Right atrium auricular region (tissue), 2 donors: ENCODE measurements at regions not wholly inside any gene's neighbourhood (a gene's known extent, or its start where the extent isn't known, plus 50 kb on each side); places are given as distances from the start of the nearest gene placed in this dataset.

Experiments
- DNase-seq: peaks from one replicate; pipeline ENCODE4 v3.0.0-alpha.2; 2019; ENCODE audit warnings: low spot score
- H3K27ac ChIP-seq, 2 donors: fragments of 200-600 bp; sonication (generic); 1 replicate in 1 of 2; 2 replicates in 1 of 2; pipeline ENCODE4 v1.5.1; 2016 to 2019
- H3K27me3 ChIP-seq, 2 donors: fragments of 200-600 bp; sonication (generic); one replicate each; pipeline versions ENCODE4 v1.5.1 to v1.6.0; 2017 to 2019
- H3K36me3 ChIP-seq: fragments of 200-600 bp; sonication (generic); one replicate; pipeline ENCODE4 v1.5.1; 2016
- H3K4me1 ChIP-seq, 2 donors: fragments of 200-600 bp; sonication (generic); one replicate each; pipeline versions ENCODE4 v1.5.1 to v1.6.0; 2017 to 2019
- H3K4me3 ChIP-seq, 2 donors: fragments of 200-600 bp; sonication (generic); 1 replicate in 1 of 2; 2 replicates in 1 of 2; pipeline ENCODE4 v1.5.1; 2017 to 2019; ENCODE audit warnings: mild to moderate bottlenecking in 1 of 2, moderate library complexity in 1 of 2
- H3K9me3 ChIP-seq, 2 donors: fragments of 200-600 bp; sonication (generic); one replicate each; pipeline ENCODE4 v1.5.1; 2019
- TF ChIP-seq, protein P1 (sequence below), 2 donors: fragments of 200-600 bp; sonication (generic); IDR thresholded peaks; one replicate each; pipeline ENCODE4 v1.5.1; 2019; ENCODE audit warnings: antibody characterized with exemption in 2 of 2

DNA sequence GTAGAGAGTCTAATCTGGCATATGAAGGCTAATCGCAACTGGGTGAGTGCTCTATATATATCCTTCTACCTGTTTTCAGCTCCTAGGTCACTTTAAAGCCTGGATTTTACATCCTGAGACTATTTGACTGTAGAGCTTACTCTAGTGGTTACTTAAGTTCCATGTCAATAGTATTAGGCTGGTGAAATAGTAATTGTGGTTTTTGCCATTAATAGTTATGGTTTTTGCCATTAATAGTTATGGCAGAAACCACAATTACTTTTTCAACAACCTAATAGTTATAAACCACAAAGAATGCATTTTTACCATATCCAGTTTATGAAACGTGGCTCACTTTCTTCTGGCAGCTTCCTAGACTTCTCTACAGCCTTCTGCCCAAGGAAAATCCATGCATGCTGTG, 263.1 kb upstream of the KIAA1217 start:
- no peak for DNase-seq
- Histone ChIP-seq H3K4me3 (no peak overlapping the region), H3K27ac (no peak overlapping the region), H3K4me1 (no peaks in the 10 kb centered on the region), H3K9me3 (no peaks in the 10 kb centered on the region), H3K27me3 (no peaks in the 10 kb centered on the region), H3K36me3 (no peaks in the 10 kb centered on the region)
- TF ChIP-seq, protein P1, sequence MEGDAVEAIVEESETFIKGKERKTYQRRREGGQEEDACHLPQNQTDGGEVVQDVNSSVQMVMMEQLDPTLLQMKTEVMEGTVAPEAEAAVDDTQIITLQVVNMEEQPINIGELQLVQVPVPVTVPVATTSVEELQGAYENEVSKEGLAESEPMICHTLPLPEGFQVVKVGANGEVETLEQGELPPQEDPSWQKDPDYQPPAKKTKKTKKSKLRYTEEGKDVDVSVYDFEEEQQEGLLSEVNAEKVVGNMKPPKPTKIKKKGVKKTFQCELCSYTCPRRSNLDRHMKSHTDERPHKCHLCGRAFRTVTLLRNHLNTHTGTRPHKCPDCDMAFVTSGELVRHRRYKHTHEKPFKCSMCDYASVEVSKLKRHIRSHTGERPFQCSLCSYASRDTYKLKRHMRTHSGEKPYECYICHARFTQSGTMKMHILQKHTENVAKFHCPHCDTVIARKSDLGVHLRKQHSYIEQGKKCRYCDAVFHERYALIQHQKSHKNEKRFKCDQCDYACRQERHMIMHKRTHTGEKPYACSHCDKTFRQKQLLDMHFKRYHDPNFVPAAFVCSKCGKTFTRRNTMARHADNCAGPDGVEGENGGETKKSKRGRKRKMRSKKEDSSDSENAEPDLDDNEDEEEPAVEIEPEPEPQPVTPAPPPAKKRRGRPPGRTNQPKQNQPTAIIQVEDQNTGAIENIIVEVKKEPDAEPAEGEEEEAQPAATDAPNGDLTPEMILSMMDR (IDR thresholded peaks at IDR 0.05), result no peak

DNA sequence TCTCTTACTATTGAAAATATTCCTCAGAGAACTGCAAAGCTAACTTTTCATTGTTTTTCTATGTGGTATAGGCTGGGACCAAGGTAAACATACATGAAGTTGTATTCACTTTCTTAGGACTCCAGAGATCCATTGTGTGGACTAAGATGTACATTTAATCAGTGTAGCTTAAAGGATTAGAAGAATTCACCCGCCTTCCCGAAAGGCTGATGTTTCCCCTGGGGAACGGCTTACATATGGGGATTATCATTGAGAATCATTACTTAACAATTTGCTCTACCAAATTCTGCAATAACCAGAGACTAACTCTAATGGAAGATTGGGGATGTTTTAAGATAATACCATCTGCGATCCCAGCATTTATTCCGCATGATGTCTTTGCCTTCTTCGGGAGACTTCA, 257.1 kb upstream of the KIAA1217 start:
- Histone ChIP-seq H3K27me3 (no peaks in the 10 kb centered on the region), H3K27ac (no peak overlapping the region), H3K9me3 (peaks cover 0 to 7% of the 10 kb centered on the region in 2 donors), H3K4me3 (no peak overlapping the region), H3K4me1 (no peaks in the 10 kb centered on the region), H3K36me3 (no peaks in the 10 kb centered on the region)
- no peak for DNase-seq
- TF ChIP-seq, protein P1 (IDR thresholded peaks at IDR 0.05), result no peak

DNA sequence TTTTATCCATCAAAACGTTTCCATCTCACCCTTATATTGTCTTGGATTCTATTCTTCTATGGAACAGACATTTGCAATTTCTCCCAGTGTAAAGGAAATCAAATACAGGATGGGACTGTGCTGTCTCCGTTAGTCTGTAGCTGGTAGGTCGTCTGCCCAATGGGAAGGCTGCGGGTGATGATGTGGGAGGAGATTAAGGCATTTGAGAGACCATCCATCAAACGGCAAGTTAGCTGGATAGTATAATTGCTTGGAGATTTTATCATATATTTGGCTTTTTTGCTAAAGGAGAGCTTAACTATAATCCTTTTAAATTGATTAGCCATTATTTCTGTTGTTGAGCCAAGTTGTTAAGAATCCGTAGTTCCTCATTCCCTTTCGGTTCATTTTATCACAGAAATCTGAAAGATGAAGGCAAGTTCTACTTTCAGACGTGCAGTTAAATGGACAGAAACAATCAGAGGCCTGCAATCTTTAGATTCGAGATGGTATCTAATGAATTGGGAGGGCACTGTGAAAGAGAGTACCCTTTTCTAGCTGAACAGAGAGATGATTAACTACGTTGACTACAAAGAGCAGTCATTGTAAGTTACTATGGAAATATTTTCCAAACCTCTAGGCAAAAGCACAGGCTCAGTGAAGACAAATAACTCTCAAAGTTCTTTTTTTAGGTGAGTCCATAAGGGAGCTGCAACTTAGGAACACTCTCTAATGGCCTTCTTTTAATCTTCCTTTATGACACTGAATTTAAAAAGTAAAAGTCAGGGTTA, 253.3 kb upstream of the KIAA1217 start:
- Histone ChIP-seq H3K27me3 (no peaks in the 10 kb centered on the region), H3K4me1 (no peaks in the 10 kb centered on the region), H3K36me3 (no peaks in the 10 kb centered on the region), H3K4me3 (no peak overlapping the region), H3K27ac (no peak overlapping the region), H3K9me3 (peaks cover 0 to 7% of the 10 kb centered on the region in 2 donors)
- TF ChIP-seq, protein P1 (IDR thresholded peaks at IDR 0.05), result no peak
- DNase-seq, result no peak

DNA sequence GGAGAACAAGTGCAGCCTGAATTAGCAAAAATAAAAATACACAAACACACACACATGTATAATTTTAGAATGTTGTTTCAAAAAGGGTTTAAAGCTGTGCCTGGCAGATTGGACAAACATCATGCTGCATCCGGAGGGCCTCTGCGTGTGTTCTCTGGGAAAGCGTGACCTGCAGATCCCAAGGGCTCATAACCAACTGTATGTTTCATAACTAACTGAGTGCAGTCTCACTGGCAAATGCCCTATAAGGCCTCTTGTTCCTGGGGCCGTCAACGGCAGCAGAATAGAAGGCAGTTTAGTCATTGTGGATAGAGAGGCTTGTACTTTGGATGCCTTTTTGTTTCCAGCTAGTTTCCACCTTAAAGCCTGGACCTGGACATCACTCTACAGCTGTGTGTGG, 243.8 kb upstream of the KIAA1217 start:
- no peaks in the 10 kb centered on the region for H3K4me1 ChIP-seq
- no peak overlapping the region for H3K27ac ChIP-seq
- no peaks in the 10 kb centered on the region for H3K27me3 ChIP-seq
- H3K9me3 ChIP-seq, result no peaks in the 10 kb centered on the region
- TF ChIP-seq, protein P1 (IDR thresholded peaks at IDR 0.05), result no peak
- H3K4me3 ChIP-seq, result no peak overlapping the region
- no peaks in the 10 kb centered on the region for H3K36me3 ChIP-seq
- no peak for DNase-seq

DNA sequence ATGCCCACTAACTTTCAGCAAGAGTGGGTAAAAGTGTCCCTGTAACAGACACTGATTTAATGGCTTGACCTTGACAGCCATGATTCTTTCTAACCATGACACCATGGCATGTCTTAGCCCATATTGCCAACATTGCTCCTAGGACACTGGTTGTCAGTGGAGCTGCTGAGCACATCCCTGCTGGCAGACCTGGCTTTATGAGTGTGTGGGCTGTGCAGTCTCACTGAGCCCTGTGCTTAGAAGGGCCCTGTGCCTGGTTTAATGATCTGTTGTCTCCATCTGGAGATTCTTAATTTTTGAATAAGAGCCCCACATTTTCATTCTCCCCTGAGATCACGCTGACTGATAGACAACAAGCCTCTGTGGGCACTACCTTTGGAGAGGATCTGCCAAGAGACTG, 243.1 kb upstream of the KIAA1217 start:
- TF ChIP-seq, protein P1 (IDR thresholded peaks at IDR 0.05), result no peak
- DNase-seq, result no peak
- no peak overlapping the region for H3K27ac ChIP-seq
- H3K27me3 ChIP-seq, result no peaks in the 10 kb centered on the region
- H3K36me3 ChIP-seq, result no peaks in the 10 kb centered on the region
- no peaks in the 10 kb centered on the region for H3K4me1 ChIP-seq
- no peak overlapping the region for H3K4me3 ChIP-seq
- H3K9me3 ChIP-seq, result no peaks in the 10 kb centered on the region
